ENCODE measurements at regions not wholly inside any gene's neighbourhood (a gene's known extent, or its start where the extent isn't known, plus 50 kb on each side); places are given as distances from the start of the nearest gene placed in this dataset.

- intact Hi-C loops (cut with DNase I; ENCODE audit: low total_unique reads), result no loop called here
- Histone ChIP-seq H3K27ac (no peak overlapping the region), H3K4me1 (no peaks in the 10 kb centered on the region), H3K36me3 (no peaks in the 10 kb centered on the region), H3K9me3 (no peaks in the 10 kb centered on the region), H3K4me3 (no peak overlapping the region), H3K27me3 (replicated peaks in 1 of 7) (no peaks in the 10 kb centered on the region)
- DNase-seq, result no peak
- TF ChIP-seq POLR2AphosphoS5 (IDR thresholded peaks at IDR 0.05) (no peak), POLR2A (IDR thresholded peaks at IDR 0.05) (no peak), CTCF (IDR thresholded peaks at IDR 0.05 in 8 of 11, conservative IDR thresholded peaks at IDR 0.05 in 3 of 11) (no peak)
- 22 to 54% (median 44%) methylated on average over 2 of the region's 2 CpGs for WGBS, 5 donors
Measured at GRCh38 chr6:126824226-126824625, 294.2 kb upstream of the RSPO3 start.

GRCh38 chr6:126824815-126825214, 293.7 kb upstream of the RSPO3 start:
- no peak for DNase-seq
- no peak overlapping the region for H3K4me3 ChIP-seq
- H3K27me3 ChIP-seq (replicated peaks in 1 of 7), result no peaks in the 10 kb centered on the region
- H3K27ac ChIP-seq, result no peak overlapping the region
- no peak for TF ChIP-seq POLR2AphosphoS5 (IDR thresholded peaks at IDR 0.05)
- no peak for TF ChIP-seq CTCF (IDR thresholded peaks at IDR 0.05 in 8 of 11, conservative IDR thresholded peaks at IDR 0.05 in 3 of 11)
- H3K9me3 ChIP-seq, result no peaks in the 10 kb centered on the region
- intact Hi-C loops (cut with DNase I; ENCODE audit: low total_unique reads), result no loop called here
- H3K4me1 ChIP-seq, result no peaks in the 10 kb centered on the region
- no peaks in the 10 kb centered on the region for H3K36me3 ChIP-seq
- WGBS, 5 donors, result 81 to 94% (median 91%) methylated on average over 2 of the region's 2 CpGs

- no peaks in the 10 kb centered on the region for H3K4me1 ChIP-seq
- intact Hi-C loops (cut with DNase I; ENCODE audit: low total_unique reads), result no loop called here
- 76 to 88% (median 83%) methylated on average over 1 of the region's 1 CpG for WGBS, 5 donors
- no peak overlapping the region for H3K27ac ChIP-seq
- no peaks in the 10 kb centered on the region for H3K36me3 ChIP-seq
- no peaks in the 10 kb centered on the region for H3K9me3 ChIP-seq
- H3K4me3 ChIP-seq, result no peak overlapping the region
- H3K27me3 ChIP-seq (replicated peaks in 1 of 7), result no peaks in the 10 kb centered on the region
- TF ChIP-seq POLR2A (IDR thresholded peaks at IDR 0.05), result no peak
- no peak for TF ChIP-seq POLR2AphosphoS5 (IDR thresholded peaks at IDR 0.05)
- no peak for TF ChIP-seq CTCF (IDR thresholded peaks at IDR 0.05 in 8 of 11, conservative IDR thresholded peaks at IDR 0.05 in 3 of 11)
- DNase-seq, result no peak
Measured at GRCh38 chr6:126826166-126826714, 292.2 kb upstream of the RSPO3 start.

- 67 to 91% (median 81%) methylated on average over 5 of the region's 5 CpGs for WGBS, 5 donors
- no peaks in the 10 kb centered on the region for H3K4me1 ChIP-seq
- H3K9me3 ChIP-seq, result no peaks in the 10 kb centered on the region
- H3K36me3 ChIP-seq, result no peaks in the 10 kb centered on the region
- no peaks in the 10 kb centered on the region for H3K27me3 ChIP-seq (replicated peaks in 1 of 7)
- H3K27ac ChIP-seq, result no peak overlapping the region
- no peak overlapping the region for H3K4me3 ChIP-seq
- TF ChIP-seq POLR2A (IDR thresholded peaks at IDR 0.05) (no peak), POLR2AphosphoS5 (IDR thresholded peaks at IDR 0.05) (no peak), CTCF (IDR thresholded peaks at IDR 0.05 in 8 of 11, conservative IDR thresholded peaks at IDR 0.05 in 3 of 11) (no peak)
- intact Hi-C loops (cut with DNase I; ENCODE audit: low total_unique reads), result no loop called here
- no peak for DNase-seq
Measured at GRCh38 chr6:126831461-126831860, 287.0 kb upstream of the RSPO3 start.

All from spleen (tissue), 11 donors.